ENCODE measurements at regions not wholly inside any gene's neighbourhood (a gene's known extent, or its start where the extent isn't known, plus 50 kb on each side); places are given as distances from the start of the nearest gene placed in this dataset.

- TF ChIP-seq POLR2A (IDR thresholded peaks at IDR 0.05) (no peak), CTCF (IDR thresholded peaks at IDR 0.05) (no peak)
Measured at GRCh38 chr11:90564531-90564930, 341.7 kb upstream of the CHORDC1 start.
